Trophoblast cell (in vitro differentiated cells and primary cell): ENCODE measurements at regions not wholly inside any gene's neighbourhood (a gene's known extent, or its start where the extent isn't known, plus 50 kb on each side); places are given as distances from the start of the nearest gene placed in this dataset.
A peak's percentile ranks its signal among the peaks of the same experiment; 100 is the strongest.

Experiments
- DNase-seq, 2 donors: peaks; one replicate each; pipeline ENCODE4 v3.0.0-alpha.2; 2016
- H2AFZ ChIP-seq: 2 replicates; pipeline ENCODE4 v1.6.1; 2013; ENCODE audit warnings: low read length, moderate library complexity, mild to moderate bottlenecking; ENCODE audit not compliant: insufficient read depth, poor library complexity
- H2AK5ac ChIP-seq: 2 replicates; pipeline ENCODE4 v1.6.1; 2013; ENCODE audit warnings: mild to moderate bottlenecking, low read length
- H2BK120ac ChIP-seq: 2 replicates; pipeline ENCODE4 v1.6.1; 2013; ENCODE audit warnings: low read length, mild to moderate bottlenecking, moderate library complexity; ENCODE audit not compliant: insufficient read depth, poor library complexity
- H2BK12ac ChIP-seq: 2 replicates; pipeline ENCODE4 v1.6.1; 2013; ENCODE audit warnings: mild to moderate bottlenecking, low read length, moderate library complexity
- H2BK5ac ChIP-seq: 2 replicates; pipeline ENCODE4 v1.6.1; 2013; ENCODE audit warnings: low read length, low read depth, moderate library complexity, mild to moderate bottlenecking; ENCODE audit not compliant: poor library complexity
- H3K14ac ChIP-seq: 2 replicates; pipeline ENCODE4 v1.6.1; 2013; ENCODE audit warnings: mild to moderate bottlenecking, low read length
- H3K18ac ChIP-seq: 2 replicates; pipeline ENCODE4 v1.6.1; 2013; ENCODE audit warnings: mild to moderate bottlenecking, low read length
- H3K23ac ChIP-seq: 2 replicates; pipeline ENCODE4 v1.6.1; 2013; ENCODE audit warnings: low read length
- H3K27ac ChIP-seq: 2 replicates; pipeline ENCODE4 v1.5.1; 2013; ENCODE audit warnings: low read depth, mild to moderate bottlenecking, inconsistent platforms, low read length, moderate library complexity
- H3K27me3 ChIP-seq: 2 replicates; pipeline ENCODE4 v1.6.1; 2013; ENCODE audit warnings: inconsistent platforms, mild to moderate bottlenecking, low read length, moderate library complexity; ENCODE audit not compliant: insufficient read depth
- H3K36me3 ChIP-seq, 2 experiments: 1 replicate in 1 of 2; 2 replicates in 1 of 2; pipeline ENCODE4 v1.6.1; 2013; ENCODE audit warnings: low read length in 2 of 2, mild to moderate bottlenecking in 2 of 2, moderate library complexity in 1 of 2; ENCODE audit not compliant: insufficient read depth in 2 of 2, control insufficient read depth in 1 of 2
- H3K4ac ChIP-seq: 2 replicates; pipeline ENCODE4 v1.6.1; 2013; ENCODE audit warnings: low read depth, mild to moderate bottlenecking, low read length, moderate library complexity
- H3K4me1 ChIP-seq, 2 experiments: 1 replicate in 1 of 2; 2 replicates in 1 of 2; pipeline ENCODE4 v1.6.1; 2013; ENCODE audit warnings: low read length in 2 of 2, mild to moderate bottlenecking in 2 of 2, moderate library complexity in 1 of 2; ENCODE audit not compliant: insufficient read depth in 2 of 2, control insufficient read depth in 1 of 2
- H3K4me2 ChIP-seq: 2 replicates; pipeline ENCODE4 v1.6.1; 2013; ENCODE audit warnings: inconsistent platforms, mild to moderate bottlenecking, low read length, moderate library complexity
- H3K4me3 ChIP-seq: 2 replicates; pipeline ENCODE4 v1.5.1; 2013; ENCODE audit warnings: mild to moderate bottlenecking, low read depth, low read length, inconsistent platforms
- H3K79me1 ChIP-seq: one replicate; pipeline ENCODE4 v1.6.1; 2013; ENCODE audit warnings: low read length
- H3K79me2 ChIP-seq: 2 replicates; pipeline ENCODE4 v1.6.1; 2013; ENCODE audit warnings: low read length, mild to moderate bottlenecking; ENCODE audit not compliant: control insufficient read depth, insufficient read depth, poor library complexity
- H3K9ac ChIP-seq: 2 replicates; pipeline ENCODE4 v1.6.1; 2013; ENCODE audit warnings: mild to moderate bottlenecking, low read length
- H3K9me3 ChIP-seq: 2 replicates; pipeline ENCODE4 v1.6.1; 2013; ENCODE audit warnings: low read depth, mild to moderate bottlenecking, control low read depth, inconsistent platforms, low read length; ENCODE audit not compliant: insufficient read depth
- H4K12ac ChIP-seq: 2 replicates; pipeline ENCODE4 v1.6.1; 2013; ENCODE audit warnings: low read depth, mild to moderate bottlenecking, low read length, moderate library complexity
- H4K8ac ChIP-seq: 2 replicates; pipeline ENCODE4 v1.6.1; 2013; ENCODE audit warnings: low read depth, mild to moderate bottlenecking, low read length, moderate library complexity
- H4K91ac ChIP-seq: one replicate; pipeline ENCODE4 v1.6.1; 2013; ENCODE audit warnings: low read depth, mild to moderate bottlenecking, low read length, moderate library complexity
- WGBS: extraction: QIAGEN DNeasy Blood & Tissue Kit; methylation state at CpG from one replicate; pipeline ENCODE4 v1.1.7; 2013; ENCODE audit warnings: missing lambda C conversion rate; ENCODE audit not compliant: insufficient read length, insufficient coverage; ENCODE audit errors: extremely low coverage; 5-methylcytosine and 5-hydroxymethylcytosine counted together

DNA sequence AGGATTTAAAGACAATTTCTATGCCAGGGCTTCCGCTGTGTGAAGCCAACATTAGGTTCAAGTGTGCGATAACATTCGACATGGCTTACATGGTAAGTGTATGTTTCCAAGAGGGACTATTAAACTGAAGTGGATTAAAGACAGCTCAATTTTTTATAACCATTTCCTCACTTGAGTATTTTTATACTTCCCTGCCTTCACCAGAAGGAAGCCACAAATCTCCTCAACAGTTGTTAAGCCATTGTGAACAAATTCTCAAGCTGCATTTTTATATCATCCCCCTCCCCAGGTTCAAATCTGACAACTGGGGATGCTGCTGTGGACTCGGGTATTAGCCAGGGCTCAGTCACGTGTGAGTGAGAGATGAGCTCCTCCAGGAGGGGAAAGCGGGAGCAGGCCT is 116.3 kb downstream of the RHOU start:
- Histone ChIP-seq H3K14ac (peak overlapping the region; percentile 40), H3K9me3 (no peaks in the 10 kb centered on the region), H4K91ac (peak overlapping the region; percentile 71), H3K79me2 (peaks cover 2% of the 10 kb centered on the region), H2AK5ac (no peak overlapping the region), H3K18ac (no peak overlapping the region), H2BK120ac (no peak overlapping the region), H2BK12ac (peak overlapping the region; percentile 70), H3K36me3 (no peaks in the 10 kb centered on the region), H3K4me2 (no peak overlapping the region), H3K4me3 (no peak overlapping the region), H2AFZ (no peak overlapping the region), H2BK5ac (no peak overlapping the region), H3K4ac (no peak overlapping the region), H3K79me1 (peaks cover 15% of the 10 kb centered on the region), H4K12ac (no peak overlapping the region), H3K4me1 (peaks cover 5 to 17% of the 10 kb centered on the region in 2 experiments), H3K9ac (no peak overlapping the region), H3K23ac (no peak overlapping the region), H3K27me3 (no peaks in the 10 kb centered on the region), H4K8ac (no peak overlapping the region), H3K27ac (peak overlapping the region; percentile 92)
- WGBS, result no CpG with 5 or more reads among the region's 6 CpGs
- DNase-seq, result no peak

- Histone ChIP-seq H3K4me2 (no peak overlapping the region), H3K79me2 (peaks cover 2% of the 10 kb centered on the region), H2AFZ (no peak overlapping the region), H3K23ac (no peak overlapping the region), H4K12ac (no peak overlapping the region), H3K14ac (peak overlapping the region; percentile 7), H2BK5ac (no peak overlapping the region), H3K18ac (peak overlapping the region; percentile 53), H3K9me3 (no peaks in the 10 kb centered on the region), H3K4me3 (no peak overlapping the region), H3K27ac (peak overlapping the region; percentile 92), H4K8ac (peak overlapping the region; percentile 8), H3K27me3 (no peaks in the 10 kb centered on the region), H4K91ac (peak overlapping the region; percentile 71), H3K9ac (no peak overlapping the region), H3K79me1 (peaks cover 15% of the 10 kb centered on the region), H3K4ac (no peak overlapping the region), H3K36me3 (no peaks in the 10 kb centered on the region), H2BK120ac (peak overlapping the region; percentile 5), H2AK5ac (peak overlapping the region; percentile 43), H2BK12ac (peak overlapping the region; percentile 34), H3K4me1 (peaks cover 5 to 17% of the 10 kb centered on the region in 2 experiments)
- DNase-seq, result no peak
- WGBS, result no CpG with 5 or more reads among the region's 4 CpGs
These were observed 116.7 kb downstream of the RHOU start for GRCh38 chr1:228852024-228852423.

DNA sequence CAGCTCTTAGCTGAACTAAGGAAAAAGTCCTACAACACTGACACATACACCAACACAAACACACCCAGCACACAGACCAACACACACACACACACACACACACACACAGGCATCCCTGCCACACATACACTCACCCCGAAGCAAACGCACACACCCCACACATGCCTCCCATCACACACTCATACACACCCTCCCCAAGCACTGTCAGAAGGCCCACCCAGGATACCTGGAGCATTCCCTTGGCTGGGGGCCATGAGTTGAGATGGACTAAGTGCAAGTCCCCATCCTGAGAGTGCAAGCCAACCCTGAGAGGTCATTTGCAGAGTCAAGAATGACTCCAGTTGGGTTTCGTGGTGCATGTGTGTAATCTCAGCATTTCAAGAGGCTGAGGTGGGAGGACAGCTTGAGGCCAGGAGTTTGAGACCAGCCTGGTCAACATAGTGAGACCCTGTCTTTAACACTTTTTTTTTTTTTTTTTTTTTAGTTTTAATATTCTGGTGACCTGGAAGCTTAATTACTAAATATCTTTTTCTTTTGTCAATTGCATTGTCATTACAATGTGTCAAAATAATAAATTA is 117.3 kb downstream of the RHOU start:
- Histone ChIP-seq H2BK5ac (no peak overlapping the region), H3K18ac (peak overlapping the region; percentile 1), H2AFZ (no peak overlapping the region), H3K4me2 (no peak overlapping the region), H3K79me2 (peaks cover 2% of the 10 kb centered on the region), H4K91ac (peak overlapping the region; percentile 41), H3K4me3 (no peak overlapping the region), H4K12ac (no peak overlapping the region), H3K14ac (peak overlapping the region; percentile 54), H3K23ac (no peak overlapping the region), H3K9ac (no peak overlapping the region), H3K36me3 (no peaks in the 10 kb centered on the region), H3K27me3 (no peaks in the 10 kb centered on the region), H2AK5ac (peak overlapping the region; percentile 1), H2BK12ac (peak overlapping the region; percentile 20), H2BK120ac (peak overlapping the region; percentile 1), H3K9me3 (no peaks in the 10 kb centered on the region), H4K8ac (no peak overlapping the region), H3K4ac (no peak overlapping the region), H3K27ac (no peak overlapping the region), H3K79me1 (peaks cover 15% of the 10 kb centered on the region), H3K4me1 (peaks cover 5 to 17% of the 10 kb centered on the region in 2 experiments)
- no peak for DNase-seq
- no CpG with 5 or more reads among the region's 3 CpGs for WGBS

GRCh38 chr1:228853191-228853590 is 117.9 kb downstream of the RHOU start:
- Histone ChIP-seq H3K36me3 (no peaks in the 10 kb centered on the region), H3K14ac (no peak overlapping the region)
- WGBS, result no CpG with 5 or more reads among the region's 2 CpGs

More at GRCh38 chr1:228853191-228853590, 117.9 kb downstream of the RHOU start:
- Histone ChIP-seq H3K27ac (no peak overlapping the region), H3K18ac (no peak overlapping the region), H2AK5ac (no peak overlapping the region), H2AFZ (no peak overlapping the region), H4K12ac (no peak overlapping the region), H2BK120ac (no peak overlapping the region), H3K9me3 (no peaks in the 10 kb centered on the region), H3K79me2 (peaks cover 3% of the 10 kb centered on the region), H2BK12ac (peak overlapping the region; percentile 87), H4K91ac (no peak overlapping the region), H3K79me1 (peaks cover 15% of the 10 kb centered on the region), H3K23ac (no peak overlapping the region), H2BK5ac (peak overlapping the region; percentile 63), H4K8ac (no peak overlapping the region), H3K4ac (no peak overlapping the region), H3K9ac (no peak overlapping the region), H3K4me2 (no peak overlapping the region), H3K4me1 (peaks cover 5 to 17% of the 10 kb centered on the region in 2 experiments), H3K27me3 (no peaks in the 10 kb centered on the region), H3K4me3 (no peak overlapping the region)
- no peak for DNase-seq
